OCI-LY3 (cell line): ENCODE measurements at regions not wholly inside any gene's neighbourhood (a gene's known extent, or its start where the extent isn't known, plus 50 kb on each side); places are given as distances from the start of the nearest gene placed in this dataset.

Experiments used
- H2AFZ ChIP-seq: fragments of 200-600, 300-600 bp; shearing (Covaris generic); 2 replicates; pipeline ENCODE4 v1.6.0; 2014; ENCODE audit warnings: antibody characterized with exemption, low read depth, low read length
- H3K27ac ChIP-seq: fragments of 200-600, 300-600 bp; sonication (generic); 2 replicates; pipeline ENCODE4 v1.5.1; 2014; ENCODE audit warnings: mild to moderate bottlenecking, low read length, moderate library complexity, mixed read lengths
- H3K27me3 ChIP-seq: fragments of 200-600, 300-600 bp; sonication (generic); 2 replicates; pipeline ENCODE4 v1.6.1; 2014; ENCODE audit warnings: low read depth, low read length, mixed read lengths
- H3K36me3 ChIP-seq: fragments of 200-600, 300-600 bp; sonication (generic); replicated peaks from 2 replicates; pipeline ENCODE3; 2014; ENCODE audit warnings: low read depth, low read length, mixed read lengths
- H3K4me1 ChIP-seq: fragments of 300-600, 200-600 bp; sonication (generic); 2 replicates; pipeline ENCODE4 v1.6.1; 2014; ENCODE audit warnings: low read length, mixed read lengths
- H3K4me2 ChIP-seq: fragments of 200-600, 300-600 bp; sonication (generic); 2 replicates; pipeline ENCODE4 v1.6.1; 2014; ENCODE audit warnings: low read length, mixed read lengths
- H3K4me3 ChIP-seq: fragments of 300-600, 200-600 bp; sonication (generic); 2 replicates; pipeline ENCODE4 v1.5.1; 2014; ENCODE audit warnings: antibody characterized with exemption, mild to moderate bottlenecking, low read length, moderate library complexity
- H3K79me2 ChIP-seq: fragments of 300-600, 200-600 bp; shearing (Covaris generic); 2 replicates; pipeline ENCODE4 v1.6.1; 2014; ENCODE audit warnings: mild to moderate bottlenecking, low read length, mixed read lengths
- H3K9ac ChIP-seq: fragments of 300-600, 200-600 bp; shearing (Covaris generic); 2 replicates; pipeline ENCODE4 v1.6.0; 2014; ENCODE audit warnings: mild to moderate bottlenecking, low read length, moderate library complexity
- H3K9me3 ChIP-seq: fragments of 200-600, 300-600 bp; shearing (Covaris generic); 2 replicates; pipeline ENCODE4 v1.6.1; 2014; ENCODE audit warnings: low read length, mixed read lengths; ENCODE audit not compliant: insufficient read depth
- H4K20me1 ChIP-seq: fragments of 200-600, 300-600 bp; sonication (generic); 2 replicates; pipeline ENCODE4 v1.6.1; 2016; ENCODE audit warnings: low read length, mixed read lengths; ENCODE audit not compliant: insufficient read depth
- CTCF ChIP-seq: fragments of 200-600, 300-600 bp; sonication (generic); IDR thresholded peaks from 2 replicates; pipeline ENCODE4 v1.5.1; 2014; ENCODE audit warnings: antibody characterized with exemption, low read length, low read depth
- EZH2phosphoT487 ChIP-seq: fragments of 200-600 bp; shearing (Covaris generic); IDR thresholded peaks from 2 replicates; pipeline ENCODE4 v1.6.1; 2018; ENCODE audit warnings: antibody characterized with exemption, mixed run types, low read depth

GRCh38 chr14:48456051-48456450 lies 780.6 kb upstream of the MDGA2 start:
- Histone ChIP-seq H3K4me3 (no peak overlapping the region), H3K27ac (no peak overlapping the region), H3K9ac (no peak overlapping the region), H3K79me2 (no peaks in the 10 kb centered on the region), H3K4me2 (no peak overlapping the region), H3K9me3 (no peaks in the 10 kb centered on the region), H2AFZ (no peak overlapping the region), H4K20me1 (no peaks in the 10 kb centered on the region), H3K4me1 (no peaks in the 10 kb centered on the region), H3K36me3 (no peaks in the 10 kb centered on the region), H3K27me3 (no peaks in the 10 kb centered on the region)
- TF ChIP-seq EZH2phosphoT487 = no peak

- Histone ChIP-seq H3K9me3 (no peaks in the 10 kb centered on the region), H3K27me3 (no peaks in the 10 kb centered on the region), H3K36me3 (no peaks in the 10 kb centered on the region)
Measured at GRCh38 chr14:48454887-48455286, 779.5 kb upstream of the MDGA2 start.

GRCh38 chr14:48452437-48452995 lies 777.1 kb upstream of the MDGA2 start:
- Histone ChIP-seq H3K27ac (no peak overlapping the region), H3K27me3 (no peaks in the 10 kb centered on the region), H3K36me3 (no peaks in the 10 kb centered on the region), H4K20me1 (no peaks in the 10 kb centered on the region), H3K9ac (no peak overlapping the region), H3K4me1 (no peaks in the 10 kb centered on the region), H3K4me3 (no peak overlapping the region), H2AFZ (no peak overlapping the region), H3K79me2 (no peaks in the 10 kb centered on the region), H3K4me2 (no peak overlapping the region), H3K9me3 (no peaks in the 10 kb centered on the region)
- TF ChIP-seq EZH2phosphoT487 (no peak), CTCF (no peak)

More at GRCh38 chr14:48454887-48455286, 779.5 kb upstream of the MDGA2 start:
- Histone ChIP-seq H3K79me2 (no peaks in the 10 kb centered on the region), H2AFZ (no peak overlapping the region), H4K20me1 (no peaks in the 10 kb centered on the region), H3K27ac (no peak overlapping the region), H3K4me2 (no peak overlapping the region), H3K9ac (no peak overlapping the region), H3K4me1 (no peaks in the 10 kb centered on the region), H3K4me3 (no peak overlapping the region)
- no peak for TF ChIP-seq CTCF
- no peak for TF ChIP-seq EZH2phosphoT487

- Histone ChIP-seq H3K9ac (no peak overlapping the region), H2AFZ (no peak overlapping the region), H3K4me1 (no peaks in the 10 kb centered on the region), H3K4me2 (no peak overlapping the region), H3K27me3 (no peaks in the 10 kb centered on the region), H3K4me3 (no peak overlapping the region), H4K20me1 (no peaks in the 10 kb centered on the region), H3K9me3 (no peaks in the 10 kb centered on the region), H3K79me2 (no peaks in the 10 kb centered on the region), H3K36me3 (no peaks in the 10 kb centered on the region), H3K27ac (no peak overlapping the region)
- TF ChIP-seq EZH2phosphoT487 = no peak
- no peak for TF ChIP-seq CTCF
Measured at GRCh38 chr14:48435221-48435620, 759.8 kb upstream of the MDGA2 start.

- Histone ChIP-seq H3K27me3 (no peaks in the 10 kb centered on the region), H3K9ac (no peak overlapping the region), H3K36me3 (no peaks in the 10 kb centered on the region), H3K27ac (no peak overlapping the region), H2AFZ (no peak overlapping the region), H3K79me2 (no peaks in the 10 kb centered on the region), H4K20me1 (no peaks in the 10 kb centered on the region), H3K4me3 (no peak overlapping the region), H3K4me1 (no peaks in the 10 kb centered on the region), H3K9me3 (no peaks in the 10 kb centered on the region), H3K4me2 (no peak overlapping the region)
- no peak for TF ChIP-seq CTCF
- no peak for TF ChIP-seq EZH2phosphoT487
Measured at GRCh38 chr14:48430805-48431204, 755.4 kb upstream of the MDGA2 start.
